ENCODE measurements at regions not wholly inside any gene's neighbourhood (a gene's known extent, or its start where the extent isn't known, plus 50 kb on each side); places are given as distances from the start of the nearest gene placed in this dataset.

DNA sequence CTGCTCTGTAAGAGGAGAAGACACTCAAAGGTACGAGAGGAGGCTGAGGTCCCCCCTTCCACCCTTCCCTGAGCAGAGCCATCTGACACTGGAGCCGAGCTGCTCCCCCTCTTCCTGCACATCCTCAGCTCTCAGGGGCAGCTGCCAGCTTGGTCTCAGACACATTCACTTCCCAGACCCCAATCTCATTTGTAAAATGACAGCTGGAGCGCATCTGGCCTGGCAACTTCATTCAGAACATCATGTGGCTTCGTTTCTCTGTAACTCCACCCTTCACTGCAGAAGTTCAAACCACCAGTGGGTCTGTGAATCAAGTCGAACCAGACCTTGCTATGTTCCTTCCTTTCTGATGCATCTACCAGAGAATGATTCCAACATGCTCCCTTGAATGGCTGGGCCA, 145.6 kb upstream of the CDH4 start:
- ATAC-seq (ENCODE audit: low FRiP score) = no peak
- DNase-seq (ENCODE audit: low spot score) = no peak
- TF ChIP-seq, protein P1, sequence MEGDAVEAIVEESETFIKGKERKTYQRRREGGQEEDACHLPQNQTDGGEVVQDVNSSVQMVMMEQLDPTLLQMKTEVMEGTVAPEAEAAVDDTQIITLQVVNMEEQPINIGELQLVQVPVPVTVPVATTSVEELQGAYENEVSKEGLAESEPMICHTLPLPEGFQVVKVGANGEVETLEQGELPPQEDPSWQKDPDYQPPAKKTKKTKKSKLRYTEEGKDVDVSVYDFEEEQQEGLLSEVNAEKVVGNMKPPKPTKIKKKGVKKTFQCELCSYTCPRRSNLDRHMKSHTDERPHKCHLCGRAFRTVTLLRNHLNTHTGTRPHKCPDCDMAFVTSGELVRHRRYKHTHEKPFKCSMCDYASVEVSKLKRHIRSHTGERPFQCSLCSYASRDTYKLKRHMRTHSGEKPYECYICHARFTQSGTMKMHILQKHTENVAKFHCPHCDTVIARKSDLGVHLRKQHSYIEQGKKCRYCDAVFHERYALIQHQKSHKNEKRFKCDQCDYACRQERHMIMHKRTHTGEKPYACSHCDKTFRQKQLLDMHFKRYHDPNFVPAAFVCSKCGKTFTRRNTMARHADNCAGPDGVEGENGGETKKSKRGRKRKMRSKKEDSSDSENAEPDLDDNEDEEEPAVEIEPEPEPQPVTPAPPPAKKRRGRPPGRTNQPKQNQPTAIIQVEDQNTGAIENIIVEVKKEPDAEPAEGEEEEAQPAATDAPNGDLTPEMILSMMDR (IDR thresholded peaks at IDR 0.05) = no peak

DNA sequence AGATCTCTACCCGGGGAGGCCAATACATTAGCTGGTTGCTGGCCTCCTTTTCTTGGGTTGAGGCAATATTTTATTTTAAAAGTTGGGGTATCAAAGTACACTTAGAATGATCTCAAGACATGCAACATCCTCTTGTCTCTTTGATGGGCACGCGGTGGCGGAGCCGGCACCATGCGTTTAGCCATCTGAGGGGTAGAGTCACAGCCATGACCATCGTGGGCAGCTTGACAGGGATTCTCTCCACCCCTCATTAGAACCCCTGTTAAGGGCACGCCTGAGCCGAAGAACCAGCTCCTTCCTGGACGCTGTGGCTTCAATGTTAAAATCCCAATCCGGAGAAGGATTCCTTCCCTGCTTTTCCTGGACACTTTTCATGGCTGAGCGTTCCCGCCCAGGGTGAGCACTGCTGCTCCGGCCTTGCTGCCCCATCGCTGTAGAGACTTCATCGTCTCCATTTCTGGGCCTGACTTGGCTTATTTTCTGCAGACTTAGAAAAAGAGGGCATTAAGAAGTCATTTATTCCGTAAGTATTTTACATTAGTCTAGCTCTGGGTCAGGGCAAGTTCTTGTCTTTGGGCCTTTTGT, 142.7 kb upstream of the CDH4 start:
- TF ChIP-seq, protein P1 (IDR thresholded peaks at IDR 0.05) = no peak
- ATAC-seq (ENCODE audit: low FRiP score) (no peak), DNase-seq (ENCODE audit: low spot score) (no peak)

DNA sequence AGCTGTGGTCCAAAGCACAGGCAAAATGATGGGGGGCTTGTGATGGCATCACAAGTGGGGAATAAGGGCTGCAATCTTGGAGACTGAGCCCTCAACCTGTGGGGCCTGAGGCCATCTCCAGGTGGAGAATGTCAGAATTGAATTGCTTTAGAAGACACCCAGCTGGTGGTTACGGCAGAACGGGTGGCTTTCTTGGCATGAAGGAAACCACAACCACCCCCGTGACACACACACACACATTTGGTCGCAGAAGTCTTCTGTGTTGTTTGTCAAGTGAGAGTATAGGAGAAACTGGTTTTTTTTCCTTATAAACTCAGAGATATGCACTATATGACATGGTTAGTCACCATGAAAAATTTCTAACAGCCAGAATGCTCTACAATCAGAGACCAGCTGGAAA, 139.5 kb upstream of the CDH4 start:
- TF ChIP-seq, protein P1 (IDR thresholded peaks at IDR 0.05) = no peak
- ATAC-seq (ENCODE audit: low FRiP score) = no peak
- no peak for DNase-seq (ENCODE audit: low spot score)

DNA sequence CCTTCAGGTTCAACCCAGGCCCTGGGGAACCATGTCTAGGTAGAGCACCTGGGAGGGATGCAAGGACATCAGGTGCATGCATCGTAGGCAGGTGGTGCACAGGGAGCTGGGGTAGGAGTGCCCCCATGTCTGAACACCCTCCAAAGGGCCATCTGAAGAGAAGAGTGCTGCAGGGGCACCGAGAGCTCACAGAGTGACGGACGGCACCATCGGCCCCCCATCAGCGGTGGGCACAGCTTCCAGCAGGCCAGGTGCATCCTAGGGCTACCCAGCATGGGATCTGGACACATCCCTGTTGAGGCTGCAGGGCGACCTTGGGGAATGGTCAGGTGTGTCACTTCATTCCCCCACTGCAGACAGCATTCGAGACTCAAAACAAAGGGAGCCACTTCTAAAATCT, 138.3 kb upstream of the CDH4 start:
- no peak for DNase-seq (ENCODE audit: low spot score)
- TF ChIP-seq, protein P1 (IDR thresholded peaks at IDR 0.05) = no peak
- no peak for ATAC-seq (ENCODE audit: low FRiP score)

GRCh38 chr20:61114493-61115175, 137.4 kb upstream of the CDH4 start:
- DNase-seq (ENCODE audit: low spot score) = no peak
- TF ChIP-seq, protein P1 (IDR thresholded peaks at IDR 0.05) = no peak
- no peak for ATAC-seq (ENCODE audit: low FRiP score)

GRCh38 chr20:61115364-61116065, 136.5 kb upstream of the CDH4 start:
- TF ChIP-seq, protein P1 (IDR thresholded peaks at IDR 0.05) = no peak
- no peak for ATAC-seq (ENCODE audit: low FRiP score)
- no peak for DNase-seq (ENCODE audit: low spot score)
